ENCODE measurements at regions not wholly inside any gene's neighbourhood (a gene's known extent, or its start where the extent isn't known, plus 50 kb on each side); places are given as distances from the start of the nearest gene placed in this dataset.

- TF ChIP-seq U2AF1 (optimal IDR thresholded peaks at IDR 0.05; ENCODE audit: low read depth, low read length) (no peak), JUNB (CRISPR knock-in tag; conservative IDR thresholded peaks at IDR 0.05) (no peak)
Observed at GRCh38 chr2:120486946-120487345, 141.0 kb downstream of the INHBB start.
